ENCODE measurements at regions not wholly inside any gene's neighbourhood (a gene's known extent, or its start where the extent isn't known, plus 50 kb on each side); places are given as distances from the start of the nearest gene placed in this dataset.

- H3K4me2 ChIP-seq: no peak overlapping the region
- no peak overlapping the region for H3K9ac ChIP-seq
- no peaks in the 10 kb centered on the region for H4K20me1 ChIP-seq (ENCODE audit: insufficient read depth)
- H3K9me3 ChIP-seq: no peaks in the 10 kb centered on the region
- H3K79me2 ChIP-seq (ENCODE audit: insufficient read depth): no peaks in the 10 kb centered on the region
- H3K27ac ChIP-seq (ENCODE audit: low read depth in 2 of 2, low read length in 1 of 2): no peak overlapping the region
- DNase-seq: no peak
- no peak for TF ChIP-seq FOXM1 (IDR thresholded peaks at IDR 0.05; ENCODE audit: low read depth)
- TF ChIP-seq GABPA (IDR thresholded peaks at IDR 0.05; ENCODE audit: low read depth): no peak
- no peak for TF ChIP-seq MXI1 (IDR thresholded peaks at IDR 0.05; ENCODE audit: low read depth, low read length)
- no peak for TF ChIP-seq EP300 (IDR thresholded peaks at IDR 0.05; ENCODE audit: borderline replicate concordance in 1 of 2, low read depth in 1 of 2, low read length in 1 of 2)
- no peak for TF ChIP-seq YY1 (IDR thresholded peaks at IDR 0.05; ENCODE audit: low read depth)
- TF ChIP-seq MAX (IDR thresholded peaks at IDR 0.05; ENCODE audit: low read depth): no peak
- no peak for TF ChIP-seq RAD21 (IDR thresholded peaks at IDR 0.05; ENCODE audit: low read length)
- no peak for TF ChIP-seq ELF1 (IDR thresholded peaks at IDR 0.05)
- TF ChIP-seq RXRA (IDR thresholded peaks at IDR 0.05; ENCODE audit: borderline replicate concordance, low read depth): no peak
- no peak for TF ChIP-seq RFX5 (IDR thresholded peaks at IDR 0.05; ENCODE audit: low read length)
- TF ChIP-seq MEF2A (IDR thresholded peaks at IDR 0.05; ENCODE audit: borderline replicate concordance, low read depth): no peak
- no peak for TF ChIP-seq RCOR1 (IDR thresholded peaks at IDR 0.05; ENCODE audit: low read length)
- TF ChIP-seq PBX3 (IDR thresholded peaks at IDR 0.05): no peak
- TF ChIP-seq NFIC (IDR thresholded peaks at IDR 0.05; ENCODE audit: borderline replicate concordance): no peak
- no peak for TF ChIP-seq SMC3 (IDR thresholded peaks at IDR 0.05; ENCODE audit: low read depth, low read length)
- TF ChIP-seq TCF12 (IDR thresholded peaks at IDR 0.05): no peak
- no peak for TF ChIP-seq FOSL2 (IDR thresholded peaks at IDR 0.05; ENCODE audit: borderline replicate concordance, low read depth)
- TF ChIP-seq IRF3 (IDR thresholded peaks at IDR 0.05; ENCODE audit: low read depth, low read length): no peak
- peaks cover 14% of the 10 kb centered on the region for H3K27me3 ChIP-seq (ENCODE audit: insufficient read depth)
- WGBS (ENCODE audit: low lambda C conversion rate): 15% methylated on average over 7 of the region's 7 CpGs
- H3F3A ChIP-seq (replicated peaks; ENCODE audit: insufficient read depth): no peaks in the 10 kb centered on the region
- CTCF ChIA-PET: interaction anchor here (0.8 to 4.9 kb wide), 21 partner anchors 9 to 383 kb away, joined by 3 to 68 read pairs (median 8); no protein-coding TSS in a partner anchor
- H3K9me2 ChIP-seq: no peaks in the 10 kb centered on the region
- no peaks in the 10 kb centered on the region for H3K4me1 ChIP-seq (ENCODE audit: control insufficient read depth in 1 of 2, insufficient read depth in 2 of 2, low read depth in 1 of 2, low read length in 1 of 2)
- no peaks in the 10 kb centered on the region for H3K36me3 ChIP-seq (replicated peaks in 1 of 2; ENCODE audit: control insufficient read depth in 1 of 2, insufficient read depth in 2 of 2, low read length in 1 of 2)
- POLR2A ChIA-PET: no interaction called here
- H3K4me3 ChIP-seq (ENCODE audit: low read depth in 2 of 2, low read length in 1 of 2): no peak overlapping the region
- H2AFZ ChIP-seq (ENCODE audit: low read depth): no peak overlapping the region
Observed at GRCh38 chr16:82264756-82265155, 94.7 kb upstream of the MPHOSPH6 start.

Data from SK-N-SH (cell line).